Activated CD8-positive, alpha-beta memory T cell treated with anti-CD3 and anti-CD28 coated beads for 36 hours (primary cell): ENCODE measurements at regions not wholly inside any gene's neighbourhood (a gene's known extent, or its start where the extent isn't known, plus 50 kb on each side); places are given as distances from the start of the nearest gene placed in this dataset.

ENCODE experiments used
- CTCF ChIA-PET: fragments of 350-600 bp; sonication (Branson Sonifier 250); formaldehyde crosslinking; loops from one replicate; lab custom pipeline; 2021; ENCODE audit warnings: antibody characterized with exemption; lab: Charles Lee
- POLR2A ChIA-PET: fragments of 350-600 bp; sonication (Branson Sonifier 250); formaldehyde crosslinking; loops from one replicate; lab custom pipeline; 2021; ENCODE audit warnings: antibody characterized with exemption; lab: Charles Lee

GRCh38 chr14:94963051-94963450, 193.1 kb upstream of the GSC start:
- CTCF ChIA-PET, result interaction anchor here (0.6 kb wide), 1 partner anchor 49 kb away, joined by 3 read pairs; no protein-coding TSS in a partner anchor

GRCh38 chr14:94962166-94962575, 192.3 kb upstream of the GSC start:
- ChIA-PET POLR2A (no interaction called here), CTCF (no interaction called here)

More at GRCh38 chr14:94963051-94963450, 193.1 kb upstream of the GSC start:
- POLR2A ChIA-PET, result no interaction called here

GRCh38 chr14:94961386-94962165, 191.7 kb upstream of the GSC start:
- ChIA-PET POLR2A (no interaction called here), CTCF (no interaction called here)

GRCh38 chr14:94960285-94961001, 190.5 kb upstream of the GSC start:
- ChIA-PET POLR2A (no interaction called here), CTCF (no interaction called here)

- CTCF ChIA-PET, result no interaction called here
- POLR2A ChIA-PET, result no interaction called here
Measured at GRCh38 chr14:94953541-94954260, 183.8 kb upstream of the GSC start.

- ChIA-PET POLR2A (no interaction called here), CTCF (no interaction called here)
Measured at GRCh38 chr14:94952097-94952496, 182.2 kb upstream of the GSC start.

- ChIA-PET POLR2A (no interaction called here), CTCF (no interaction called here)
Measured at GRCh38 chr14:94946244-94946643, 176.3 kb upstream of the GSC start.

GRCh38 chr14:94945615-94946014, 175.7 kb upstream of the GSC start:
- POLR2A ChIA-PET, result no interaction called here
- CTCF ChIA-PET, result no interaction called here

GRCh38 chr14:94944636-94945258, 174.8 kb upstream of the GSC start:
- POLR2A ChIA-PET, result no interaction called here

GRCh38 chr14:94942601-94943000, 172.7 kb upstream of the GSC start:
- POLR2A ChIA-PET, result no interaction called here
- CTCF ChIA-PET, result no interaction called here

More at GRCh38 chr14:94944636-94945258, 174.8 kb upstream of the GSC start:
- CTCF ChIA-PET, result no interaction called here

- POLR2A ChIA-PET, result no interaction called here
- CTCF ChIA-PET, result no interaction called here
Measured at GRCh38 chr14:94941311-94941710, 171.4 kb upstream of the GSC start.

- ChIA-PET POLR2A (no interaction called here), CTCF (no interaction called here)
Measured at GRCh38 chr14:94940263-94940993, 170.5 kb upstream of the GSC start.

- ChIA-PET CTCF (no interaction called here), POLR2A (no interaction called here)
Measured at GRCh38 chr14:94938016-94938415, 168.1 kb upstream of the GSC start.

GRCh38 chr14:94936901-94937685, 167.2 kb upstream of the GSC start:
- ChIA-PET POLR2A (no interaction called here), CTCF (no interaction called here)

- ChIA-PET POLR2A (no interaction called here), CTCF (no interaction called here)
Measured at GRCh38 chr14:94936401-94936892, 166.5 kb upstream of the GSC start.

- ChIA-PET POLR2A (no interaction called here), CTCF (no interaction called here)
Measured at GRCh38 chr14:94935706-94936300, 165.9 kb upstream of the GSC start.

- ChIA-PET POLR2A (no interaction called here), CTCF (no interaction called here)
Measured at GRCh38 chr14:94934276-94934810, 164.4 kb upstream of the GSC start.

GRCh38 chr14:94933486-94933885, 163.6 kb upstream of the GSC start:
- ChIA-PET CTCF (no interaction called here), POLR2A (no interaction called here)
